Natural killer cell (primary cell): ENCODE measurements at regions not wholly inside any gene's neighbourhood (a gene's known extent, or its start where the extent isn't known, plus 50 kb on each side); places are given as distances from the start of the nearest gene placed in this dataset.
"Not testable (repeated sequence)": the region's sequence is repeated elsewhere in the genome, so short reads cannot be mapped to it uniquely, and the experiment has no call there.

Experiments used
- ATAC-seq, 3 donors: fragments of 150-1000 bp in 2 of 3; fragments of 200-7000 bp in 1 of 3; cut with Tn5 transposase; 1 replicate in 1 of 3; 2 replicates in 2 of 3; pipeline ENCODE4 v1.10.0; 2021; ENCODE audit warnings: mild to moderate bottlenecking in 2 of 3, moderate library complexity in 2 of 3
- DNase-seq, 2 donors: peaks; one replicate each; pipeline versions ENCODE4 v3.0.0 to v3.0.0-alpha.2; 2013 to 2021; ENCODE audit warnings: mixed read lengths in 1 of 2
- H3K27ac ChIP-seq: one replicate; pipeline ENCODE4 v1.5.1; 2013; ENCODE audit warnings: mild to moderate bottlenecking, low read length
- H3K27me3 ChIP-seq: one replicate; pipeline ENCODE4 v1.6.1; 2013; ENCODE audit warnings: low read length; ENCODE audit not compliant: control insufficient read depth, insufficient read depth
- H3K36me3 ChIP-seq: one replicate; pipeline ENCODE4 v1.6.1; 2013; ENCODE audit warnings: low read length; ENCODE audit not compliant: control insufficient read depth, insufficient read depth
- H3K4me1 ChIP-seq: one replicate; pipeline ENCODE4 v1.6.1; 2013; ENCODE audit warnings: low read length; ENCODE audit not compliant: control insufficient read depth, insufficient read depth
- H3K4me3 ChIP-seq: one replicate; pipeline ENCODE4 v1.5.1; 2013; ENCODE audit warnings: low read length
- H3K9me3 ChIP-seq: one replicate; pipeline ENCODE4 v1.6.1; 2013; ENCODE audit warnings: low read length; ENCODE audit not compliant: control insufficient read depth, insufficient read depth
- H3K27ac Mint-ChIP-seq, 2 donors: one replicate each; pipeline ENCODE4 v1.8.0; 2022; ENCODE audit warnings: mild to moderate bottlenecking in 2 of 2, mixed read lengths in 2 of 2, moderate library complexity in 1 of 2
- H3K27me3 Mint-ChIP-seq, 2 donors: one replicate each; pipeline ENCODE4 v1.8.0; 2022; ENCODE audit warnings: low read depth in 2 of 2, mixed read lengths in 2 of 2
- H3K36me3 Mint-ChIP-seq: one replicate; pipeline ENCODE4 v1.8.0; 2022; ENCODE audit warnings: mixed read lengths
- H3K4me1 Mint-ChIP-seq, 2 donors: one replicate each; pipeline ENCODE4 v1.8.0; 2022; ENCODE audit warnings: mixed read lengths in 2 of 2
- H3K4me3 Mint-ChIP-seq: one replicate; pipeline ENCODE4 v1.8.0; 2022; ENCODE audit warnings: mild to moderate bottlenecking, moderate library complexity, mixed read lengths
- H3K9me3 Mint-ChIP-seq, 2 donors: one replicate each; pipeline ENCODE4 v1.8.0; 2022; ENCODE audit warnings: mixed read lengths in 2 of 2
- WGBS: methylation state at CpG from one replicate; pipeline ENCODE4 v1.1.7; 2013; ENCODE audit warnings: missing lambda C conversion rate; ENCODE audit not compliant: insufficient coverage; 5-methylcytosine and 5-hydroxymethylcytosine counted together
- intact Hi-C: fragments of 100-400 bp; cut with micrococcal nuclease; formaldehyde crosslinking; loops from one replicate; pipeline ENCODE4 v1.14.2; 2022
- TF ChIP-seq, protein P1 (sequence below): fragments of 200-600 bp; IDR thresholded peaks from one replicate; pipeline ENCODE4 v1.8.0; 2022; ENCODE audit warnings: antibody characterized with exemption

DNA sequence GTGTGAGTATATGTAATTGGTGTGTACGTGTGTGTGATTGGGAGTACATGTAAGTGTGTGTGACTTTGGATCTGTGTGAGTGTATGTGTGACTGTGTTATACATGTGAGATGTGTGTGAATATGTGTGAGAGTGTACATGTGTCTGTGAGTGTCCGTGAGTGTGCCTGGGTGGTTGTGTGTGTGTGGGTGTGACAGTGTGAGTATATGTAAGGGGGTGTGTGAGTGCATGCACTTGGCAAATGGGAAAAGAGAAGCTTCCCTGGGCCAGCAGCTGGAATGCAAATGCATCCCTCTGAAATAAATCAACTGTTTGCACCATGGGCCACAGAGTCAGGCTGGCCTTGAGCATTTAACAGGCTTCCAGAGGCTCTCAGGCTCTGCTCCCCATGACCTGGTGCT is 63.6 kb downstream of the MINAR1 start:
- H3K4me3 Mint-ChIP-seq, result no peak overlapping the region
- Histone ChIP-seq H3K27me3 (no peaks in the 10 kb centered on the region), H3K36me3 (no peaks in the 10 kb centered on the region), H3K4me1 (no peaks in the 10 kb centered on the region), H3K27ac (no peak overlapping the region), H3K9me3 (no peaks in the 10 kb centered on the region), H3K4me3 (no peak overlapping the region)
- H3K9me3 Mint-ChIP-seq, result no peaks in the 10 kb centered on the region
- no peaks in the 10 kb centered on the region for H3K4me1 Mint-ChIP-seq
- 91% methylated on average over 2 of the region's 2 CpGs for WGBS
- TF ChIP-seq, protein P1, sequence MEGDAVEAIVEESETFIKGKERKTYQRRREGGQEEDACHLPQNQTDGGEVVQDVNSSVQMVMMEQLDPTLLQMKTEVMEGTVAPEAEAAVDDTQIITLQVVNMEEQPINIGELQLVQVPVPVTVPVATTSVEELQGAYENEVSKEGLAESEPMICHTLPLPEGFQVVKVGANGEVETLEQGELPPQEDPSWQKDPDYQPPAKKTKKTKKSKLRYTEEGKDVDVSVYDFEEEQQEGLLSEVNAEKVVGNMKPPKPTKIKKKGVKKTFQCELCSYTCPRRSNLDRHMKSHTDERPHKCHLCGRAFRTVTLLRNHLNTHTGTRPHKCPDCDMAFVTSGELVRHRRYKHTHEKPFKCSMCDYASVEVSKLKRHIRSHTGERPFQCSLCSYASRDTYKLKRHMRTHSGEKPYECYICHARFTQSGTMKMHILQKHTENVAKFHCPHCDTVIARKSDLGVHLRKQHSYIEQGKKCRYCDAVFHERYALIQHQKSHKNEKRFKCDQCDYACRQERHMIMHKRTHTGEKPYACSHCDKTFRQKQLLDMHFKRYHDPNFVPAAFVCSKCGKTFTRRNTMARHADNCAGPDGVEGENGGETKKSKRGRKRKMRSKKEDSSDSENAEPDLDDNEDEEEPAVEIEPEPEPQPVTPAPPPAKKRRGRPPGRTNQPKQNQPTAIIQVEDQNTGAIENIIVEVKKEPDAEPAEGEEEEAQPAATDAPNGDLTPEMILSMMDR, result no peak
- ATAC-seq (peak in 1 of 3 donors; percentile 37), DNase-seq (no peak)
- H3K27ac Mint-ChIP-seq, result no peak overlapping the region
- no peaks in the 10 kb centered on the region for H3K36me3 Mint-ChIP-seq
- intact Hi-C loops, result no loop called here
- H3K27me3 Mint-ChIP-seq, result peaks cover 0 to 19% of the 10 kb centered on the region in 2 donors

DNA sequence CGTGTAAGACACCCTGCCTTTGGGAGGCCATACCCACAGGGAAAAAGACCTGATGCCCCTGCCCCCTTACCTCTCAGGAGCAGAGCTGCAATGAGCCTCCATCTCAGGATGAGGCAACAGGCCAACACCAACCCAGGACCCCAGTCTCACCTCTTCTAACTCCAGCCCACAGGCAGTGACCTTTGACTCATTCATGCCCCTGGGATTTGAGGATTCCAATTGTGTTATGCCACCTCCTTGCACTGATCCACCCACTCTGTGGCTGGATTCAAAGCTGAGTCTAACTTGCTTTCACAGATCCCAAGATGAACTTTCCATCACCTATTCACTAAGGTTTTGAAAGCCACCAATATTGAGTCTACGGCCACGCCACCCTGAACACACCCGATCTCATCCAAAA is 64.7 kb downstream of the MINAR1 start:
- intact Hi-C loops, result no loop called here
- no peaks in the 10 kb centered on the region for H3K36me3 ChIP-seq
- Mint-ChIP-seq H3K9me3 (no peaks in the 10 kb centered on the region), H3K4me1 (no peaks in the 10 kb centered on the region), H3K27me3 (peaks cover 0 to 19% of the 10 kb centered on the region in 2 donors), H3K36me3 (no peaks in the 10 kb centered on the region), H3K27ac (no peak overlapping the region), H3K4me3 (no peak overlapping the region)
- TF ChIP-seq, protein P1, result no peak
- no peak overlapping the region for H3K27ac ChIP-seq
- no peaks in the 10 kb centered on the region for H3K4me1 ChIP-seq
- H3K27me3 ChIP-seq, result no peaks in the 10 kb centered on the region
- WGBS, result 91% methylated on average over 4 of the region's 4 CpGs
- no peaks in the 10 kb centered on the region for H3K9me3 ChIP-seq
- DNase-seq (no peak), ATAC-seq (no peak)
- H3K4me3 ChIP-seq, result no peak overlapping the region

DNA sequence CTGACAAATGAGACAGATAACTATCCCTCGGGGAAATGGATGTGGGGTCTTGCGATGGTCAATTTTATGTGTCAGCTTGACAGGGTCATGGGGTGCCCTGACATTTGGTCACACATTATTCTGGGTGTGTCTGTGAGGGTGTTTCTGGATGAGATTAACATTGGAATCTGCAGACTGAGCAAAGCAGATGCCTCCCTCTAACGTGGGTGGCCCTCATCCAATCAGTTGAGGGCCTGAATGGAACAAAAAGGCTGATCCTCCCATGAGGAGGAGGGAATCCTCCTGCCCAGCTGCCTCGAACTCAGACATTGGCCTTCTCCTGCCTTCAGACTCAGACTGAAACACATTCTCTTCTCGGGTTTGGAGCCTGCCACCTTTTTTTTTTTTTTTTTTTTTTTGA is 69.0 kb downstream of the MINAR1 start:
- H3K4me1 Mint-ChIP-seq, result no peaks in the 10 kb centered on the region
- H3K4me3 Mint-ChIP-seq, result no peak overlapping the region
- Histone ChIP-seq H3K27ac (no peak overlapping the region), H3K4me3 (no peak overlapping the region), H3K4me1 (no peaks in the 10 kb centered on the region), H3K36me3 (no peaks in the 10 kb centered on the region), H3K27me3 (no peaks in the 10 kb centered on the region), H3K9me3 (no peaks in the 10 kb centered on the region)
- H3K9me3 Mint-ChIP-seq, result no peaks in the 10 kb centered on the region
- WGBS, result 73% methylated on average over 5 of the region's 5 CpGs
- DNase-seq (no peak), ATAC-seq (no peak)
- no peaks in the 10 kb centered on the region for H3K36me3 Mint-ChIP-seq
- intact Hi-C loops, result no loop called here
- TF ChIP-seq, protein P1, result no peak
- H3K27me3 Mint-ChIP-seq, result peaks cover 0 to 5% of the 10 kb centered on the region in 2 donors
- no peak overlapping the region for H3K27ac Mint-ChIP-seq

DNA sequence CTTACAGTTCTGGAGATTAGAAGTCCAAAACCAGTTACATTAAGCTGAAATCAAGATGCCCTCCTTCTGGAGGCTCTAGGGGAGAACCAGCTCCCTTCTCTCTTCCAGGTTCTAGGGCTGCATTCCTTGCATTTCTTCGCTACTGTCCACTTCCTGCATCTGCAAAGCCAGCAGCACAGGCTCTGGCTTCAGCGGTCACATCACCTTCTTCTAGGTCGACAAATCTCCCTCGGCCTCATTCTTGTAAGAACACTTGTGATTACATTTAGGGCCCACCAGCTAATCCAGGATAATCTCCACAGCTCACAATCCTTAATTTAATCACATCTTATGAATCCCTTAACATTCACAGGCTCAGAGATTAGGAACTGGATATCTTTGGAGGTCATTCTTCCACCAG is 73.8 kb downstream of the MINAR1 start:
- Histone ChIP-seq H3K27me3 (no peaks in the 10 kb centered on the region), H3K4me3 (no peak overlapping the region), H3K9me3 (no peaks in the 10 kb centered on the region), H3K4me1 (no peaks in the 10 kb centered on the region), H3K36me3 (no peaks in the 10 kb centered on the region), H3K27ac (no peak overlapping the region)
- no peak for DNase-seq
- ATAC-seq, result no peak
- intact Hi-C loops, result no loop called here
- H3K9me3 Mint-ChIP-seq, result no peaks in the 10 kb centered on the region
- no peaks in the 10 kb centered on the region for H3K4me1 Mint-ChIP-seq
- TF ChIP-seq, protein P1, result no peak
- no peak overlapping the region for H3K27ac Mint-ChIP-seq
- H3K27me3 Mint-ChIP-seq, result no peaks in the 10 kb centered on the region
- H3K36me3 Mint-ChIP-seq, result no peaks in the 10 kb centered on the region
- WGBS, result 92% methylated on average over 4 of the region's 4 CpGs
- H3K4me3 Mint-ChIP-seq, result no peak overlapping the region

DNA sequence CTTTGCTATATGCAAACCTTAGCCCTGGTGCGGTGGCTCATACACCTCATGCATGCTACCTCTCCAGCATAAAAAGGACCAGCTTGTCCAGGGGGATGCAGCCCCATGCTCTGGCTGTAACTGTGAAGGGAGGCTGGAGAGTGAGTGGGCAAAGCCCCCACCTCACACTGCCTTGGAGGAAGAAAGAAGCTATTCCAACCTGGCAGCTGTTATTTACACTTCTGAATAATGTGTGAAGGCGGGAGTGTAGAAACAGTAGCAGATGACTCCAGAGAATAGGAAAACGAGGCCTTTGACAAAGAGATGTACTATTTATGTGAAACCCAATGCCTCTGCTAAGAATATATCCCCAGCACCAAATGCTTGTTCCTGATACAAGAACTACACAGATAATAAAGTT is 80.7 kb downstream of the MINAR1 start:
- H3K36me3 Mint-ChIP-seq, H3K36me3 ChIP-seq, H3K27ac Mint-ChIP-seq, H3K9me3 ChIP-seq, H3K9me3 Mint-ChIP-seq, H3K4me1 Mint-ChIP-seq, H3K27ac ChIP-seq, H3K4me3 ChIP-seq, H3K27me3 ChIP-seq, H3K4me1 ChIP-seq, H3K27me3 Mint-ChIP-seq, H3K4me3 Mint-ChIP-seq, ATAC-seq, DNase-seq, intact Hi-C loops: not testable (repeated sequence)
- WGBS, result 61% methylated on average over 2 of the region's 3 CpGs
